ENCODE measurements at regions not wholly inside any gene's neighbourhood (a gene's known extent, or its start where the extent isn't known, plus 50 kb on each side); places are given as distances from the start of the nearest gene placed in this dataset.

DNA sequence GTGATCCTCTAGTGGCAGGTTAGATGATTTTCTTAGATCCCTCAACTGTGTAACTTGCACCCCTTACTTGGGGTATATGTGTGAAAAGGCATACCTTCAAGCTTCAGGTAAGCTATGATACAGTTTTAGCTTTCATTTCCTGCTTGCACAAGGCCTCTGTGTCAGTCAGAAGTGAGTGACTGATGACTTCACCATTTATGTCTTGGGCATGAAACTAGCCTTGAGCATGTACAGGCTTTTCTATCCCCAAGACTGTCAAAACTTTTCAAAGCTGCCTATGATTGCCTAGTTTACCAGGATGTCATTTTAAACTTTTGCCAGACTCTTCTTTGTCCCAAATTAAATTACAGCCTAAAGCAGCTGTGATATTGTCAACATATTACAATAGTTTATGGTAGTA, 286.1 kb upstream of the CNTN5 start:
- TF ChIP-seq POLR2A (IDR thresholded peaks at IDR 0.05), result no peak
- TF ChIP-seq, protein P1, sequence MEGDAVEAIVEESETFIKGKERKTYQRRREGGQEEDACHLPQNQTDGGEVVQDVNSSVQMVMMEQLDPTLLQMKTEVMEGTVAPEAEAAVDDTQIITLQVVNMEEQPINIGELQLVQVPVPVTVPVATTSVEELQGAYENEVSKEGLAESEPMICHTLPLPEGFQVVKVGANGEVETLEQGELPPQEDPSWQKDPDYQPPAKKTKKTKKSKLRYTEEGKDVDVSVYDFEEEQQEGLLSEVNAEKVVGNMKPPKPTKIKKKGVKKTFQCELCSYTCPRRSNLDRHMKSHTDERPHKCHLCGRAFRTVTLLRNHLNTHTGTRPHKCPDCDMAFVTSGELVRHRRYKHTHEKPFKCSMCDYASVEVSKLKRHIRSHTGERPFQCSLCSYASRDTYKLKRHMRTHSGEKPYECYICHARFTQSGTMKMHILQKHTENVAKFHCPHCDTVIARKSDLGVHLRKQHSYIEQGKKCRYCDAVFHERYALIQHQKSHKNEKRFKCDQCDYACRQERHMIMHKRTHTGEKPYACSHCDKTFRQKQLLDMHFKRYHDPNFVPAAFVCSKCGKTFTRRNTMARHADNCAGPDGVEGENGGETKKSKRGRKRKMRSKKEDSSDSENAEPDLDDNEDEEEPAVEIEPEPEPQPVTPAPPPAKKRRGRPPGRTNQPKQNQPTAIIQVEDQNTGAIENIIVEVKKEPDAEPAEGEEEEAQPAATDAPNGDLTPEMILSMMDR (IDR thresholded peaks at IDR 0.05), result no peak
